H9 (cell line): ENCODE measurements at regions not wholly inside any gene's neighbourhood (a gene's known extent, or its start where the extent isn't known, plus 50 kb on each side); places are given as distances from the start of the nearest gene placed in this dataset.

Experiments
- DNase-seq: peaks from one replicate; pipeline ENCODE4 v3.0.0-alpha.2; 2017
- H2AFZ ChIP-seq: one replicate; pipeline ENCODE4 v1.6.1; 2013; ENCODE audit warnings: mild to moderate bottlenecking, low read length, control low read depth, moderate library complexity
- H2AK5ac ChIP-seq: 2 replicates; pipeline ENCODE4 v1.6.1; 2013; ENCODE audit warnings: low read length, control low read depth, mixed read lengths; ENCODE audit not compliant: insufficient read length
- H2BK120ac ChIP-seq: one replicate; pipeline ENCODE4 v1.6.1; 2013; ENCODE audit warnings: low read depth, mild to moderate bottlenecking, low read length, control low read depth, inconsistent platforms; ENCODE audit not compliant: poor library complexity, severe bottlenecking
- H2BK12ac ChIP-seq: 2 replicates; pipeline ENCODE4 v1.6.1; 2013; ENCODE audit warnings: low read length, control low read depth, mixed read lengths, low read depth; ENCODE audit not compliant: insufficient read length
- H2BK15ac ChIP-seq: 2 replicates; pipeline ENCODE4 v1.6.1; 2013; ENCODE audit warnings: low read depth, low read length, control low read depth
- H2BK20ac ChIP-seq: one replicate; pipeline ENCODE4 v1.6.1; 2013; ENCODE audit warnings: low read depth, mild to moderate bottlenecking, low read length, control low read depth, inconsistent platforms; ENCODE audit not compliant: poor library complexity, severe bottlenecking
- H2BK5ac ChIP-seq: 2 replicates; pipeline ENCODE4 v1.6.1; 2013; ENCODE audit warnings: low read length, control low read depth, mixed read lengths; ENCODE audit not compliant: insufficient read length
- H3K14ac ChIP-seq: 2 replicates; pipeline ENCODE4 v1.6.1; 2013; ENCODE audit warnings: low read length, control low read depth; ENCODE audit not compliant: insufficient read depth
- H3K18ac ChIP-seq: 2 replicates; pipeline ENCODE4 v1.6.1; 2013; ENCODE audit warnings: low read depth, mild to moderate bottlenecking, mixed read lengths, low read length, control low read depth; ENCODE audit not compliant: insufficient read length
- H3K23ac ChIP-seq: 2 replicates; pipeline ENCODE4 v1.6.1; 2013; ENCODE audit warnings: low read length, control low read depth, mixed read lengths, low read depth; ENCODE audit not compliant: insufficient read length
- H3K23me2 ChIP-seq: 2 replicates; pipeline ENCODE4 v1.6.1; 2013; ENCODE audit warnings: low read depth, mild to moderate bottlenecking, mixed read lengths, low read length, control low read depth; ENCODE audit not compliant: insufficient read length, poor library complexity, severe bottlenecking
- H3K27ac ChIP-seq: 2 replicates; pipeline ENCODE4 v1.5.1; 2013; ENCODE audit warnings: low read length, control low read depth, mixed read lengths, low read depth; ENCODE audit not compliant: insufficient read length
- H3K27me3 ChIP-seq: 2 replicates; pipeline ENCODE4 v1.6.1; 2013; ENCODE audit warnings: low read length, control low read depth, inconsistent platforms; ENCODE audit not compliant: insufficient read depth
- H3K4ac ChIP-seq: 2 replicates; pipeline ENCODE4 v1.6.1; 2013; ENCODE audit warnings: low read depth, mild to moderate bottlenecking, control low read depth, inconsistent platforms, low read length, moderate library complexity
- H3K4me1 ChIP-seq: 2 replicates; pipeline ENCODE4 v1.6.1; 2013; ENCODE audit warnings: low read length, control low read depth, inconsistent platforms; ENCODE audit not compliant: insufficient read depth
- H3K4me2 ChIP-seq: 2 replicates; pipeline ENCODE4 v1.6.1; 2013; ENCODE audit warnings: low read length, control low read depth, mixed read lengths; ENCODE audit not compliant: insufficient read length, insufficient read depth
- H3K56ac ChIP-seq: 2 replicates; pipeline ENCODE4 v1.6.1; 2013; ENCODE audit warnings: low read depth, mild to moderate bottlenecking, mixed read lengths, low read length, control low read depth; ENCODE audit not compliant: insufficient read length
- H3K79me1 ChIP-seq: 2 replicates; pipeline ENCODE4 v1.6.1; 2013; ENCODE audit warnings: low read depth, mild to moderate bottlenecking, moderate library complexity, low read length, control low read depth, inconsistent platforms; ENCODE audit not compliant: insufficient read depth, poor library complexity, severe bottlenecking
- H3K79me2 ChIP-seq: 2 replicates; pipeline ENCODE4 v1.6.1; 2013; ENCODE audit warnings: low read length, control low read depth, inconsistent platforms; ENCODE audit not compliant: insufficient read depth
- H3K9ac ChIP-seq: 2 replicates; pipeline ENCODE4 v1.6.1; 2013; ENCODE audit warnings: low read length, control low read depth, mixed read lengths; ENCODE audit not compliant: insufficient read length; ENCODE audit errors: extremely low read depth
- H3K9me3 ChIP-seq: one replicate; pipeline ENCODE4 v1.6.1; 2013; ENCODE audit warnings: low read depth, low read length, inconsistent platforms; ENCODE audit not compliant: control insufficient read depth
- H3T11ph ChIP-seq: one replicate; pipeline ENCODE4 v1.6.1; 2013; ENCODE audit warnings: mild to moderate bottlenecking, low read length, control low read depth, inconsistent platforms
- H4K20me1 ChIP-seq: one replicate; pipeline ENCODE4 v1.6.1; 2013; ENCODE audit not compliant: control insufficient read depth, insufficient read length, insufficient read depth
- H4K5ac ChIP-seq: 2 replicates; pipeline ENCODE4 v1.6.1; 2013; ENCODE audit warnings: low read depth, mild to moderate bottlenecking, mixed read lengths, low read length, control low read depth; ENCODE audit not compliant: insufficient read length
- H4K8ac ChIP-seq: replicated peaks from 2 replicates; pipeline ENCODE4 v1.6.1; 2013; ENCODE audit warnings: low read length, control low read depth, mixed read lengths, low read depth; ENCODE audit not compliant: insufficient read length
- H4K91ac ChIP-seq: 2 replicates; pipeline ENCODE4 v1.6.1; 2013; ENCODE audit warnings: low read depth, mild to moderate bottlenecking, moderate library complexity, mixed read lengths, low read length, control low read depth; ENCODE audit not compliant: insufficient read length
- H3K27ac Mint-ChIP-seq, 3 experiments: 2 replicates in 2 of 3; 3 replicates in 1 of 3; pipeline ENCODE4 v1.8.0; 2020 to 2021; ENCODE audit warnings: mixed read lengths in 3 of 3, mild to moderate bottlenecking in 1 of 3, moderate library complexity in 1 of 3
- H3K27me3 Mint-ChIP-seq: 2 replicates; pipeline ENCODE4 v1.8.0; 2021; ENCODE audit warnings: low read depth, mild to moderate bottlenecking, moderate library complexity, mixed read lengths
- H3K36me3 Mint-ChIP-seq, 3 experiments: 2 replicates in 2 of 3; 3 replicates in 1 of 3; pipeline ENCODE4 v1.8.0; 2020 to 2021; ENCODE audit warnings: low read depth in 3 of 3, mixed read lengths in 3 of 3; ENCODE audit not compliant: insufficient read depth in 1 of 3
- H3K4me1 Mint-ChIP-seq, 2 experiments: 2 replicates each; pipeline ENCODE4 v1.8.0; 2020; ENCODE audit warnings: mixed read lengths in 2 of 2
- H3K4me3 Mint-ChIP-seq, 2 experiments: 2 replicates in 1 of 2; 3 replicates in 1 of 2; pipeline ENCODE4 v1.8.0; 2020 to 2021; ENCODE audit warnings: mild to moderate bottlenecking in 2 of 2, mixed read lengths in 2 of 2, moderate library complexity in 1 of 2
- H3K9me3 Mint-ChIP-seq, 2 experiments: 2 replicates in 1 of 2; 3 replicates in 1 of 2; pipeline ENCODE4 v1.8.0; 2020; ENCODE audit warnings: mild to moderate bottlenecking in 2 of 2, mixed read lengths in 2 of 2, moderate library complexity in 1 of 2
- WGBS: extraction: QIAGEN DNeasy Blood & Tissue Kit; methylation state at CpG from one replicate; pipeline ENCODE4 v1.1.7; 2013; ENCODE audit warnings: missing lambda C conversion rate, low lambda C conversion rate, mixed read lengths; ENCODE audit not compliant: insufficient read length; ENCODE audit errors: extremely low coverage; 5-methylcytosine and 5-hydroxymethylcytosine counted together
- TF ChIP-seq, protein P1 (sequence below): fragments of 200-600 bp; sonication (generic); conservative IDR thresholded peaks from 3 replicates; pipeline ENCODE4 v1.8.0; 2021; ENCODE audit warnings: antibody characterized with exemption, mild to moderate bottlenecking

DNA sequence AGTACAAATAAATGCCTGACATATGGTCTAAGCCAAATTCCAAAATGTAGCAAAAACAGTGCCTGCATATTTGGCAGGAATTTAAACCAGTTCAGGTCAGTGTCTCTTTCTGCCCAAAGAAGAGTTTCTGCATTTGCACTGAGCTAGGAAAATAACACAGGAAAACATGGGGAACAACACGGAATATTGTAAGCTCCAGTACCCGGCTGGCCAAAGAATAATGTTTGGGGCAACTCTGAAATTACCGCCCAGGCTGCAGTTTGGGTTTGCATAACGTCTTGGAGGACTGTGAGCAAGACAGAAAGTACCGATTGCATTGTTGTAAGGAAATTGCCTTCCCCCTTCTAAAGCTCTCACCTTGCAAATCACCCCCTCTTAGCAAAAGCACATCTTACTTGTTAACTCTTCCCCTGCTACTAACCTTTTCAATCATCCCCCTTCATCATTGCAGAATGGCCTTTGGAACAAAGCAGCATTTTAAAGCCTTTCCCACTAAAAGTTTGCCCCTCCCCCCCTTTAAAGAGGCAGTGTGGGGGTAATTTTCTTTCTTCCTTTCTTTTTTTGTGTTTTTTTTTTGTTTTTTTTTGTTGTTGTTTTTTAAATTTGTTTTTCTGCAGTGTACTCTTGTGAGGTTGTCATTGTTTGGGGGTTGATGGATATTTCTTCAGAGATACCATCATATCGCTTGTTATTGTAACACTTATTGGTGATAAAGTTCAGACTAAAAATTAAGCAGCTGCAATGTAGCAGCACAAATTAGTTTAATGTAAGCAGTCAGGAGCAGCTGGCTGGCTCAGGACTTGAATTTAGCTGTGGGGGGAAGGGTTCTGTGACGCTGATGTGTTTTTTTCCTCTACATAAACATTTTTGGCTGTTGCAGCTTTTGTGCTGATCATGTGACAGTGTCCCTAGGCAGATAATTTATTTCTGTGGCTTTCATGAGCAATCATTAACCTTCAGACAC, 100.0 kb upstream of the CITED2 start:
- peaks cover 59 to 61% of the 10 kb centered on the region in 2 experiments for H3K4me1 Mint-ChIP-seq
- peak overlapping the region; percentile 28 for H3K9ac ChIP-seq

More for the DNA sequence above, 100.0 kb upstream of the CITED2 start:
- Histone ChIP-seq H3T11ph (no peak overlapping the region), H4K5ac (no peak overlapping the region), H3K27me3 (no peaks in the 10 kb centered on the region), H3K4me1 (peaks cover 9% of the 10 kb centered on the region; the same call in 1 of the 2 replicates), H3K79me2 (no peaks in the 10 kb centered on the region), H3K18ac (no peak overlapping the region), H3K4me2 (peak overlapping the region; percentile 36), H4K20me1 (no peaks in the 10 kb centered on the region), H3K56ac (no peak overlapping the region), H2BK15ac (no peak overlapping the region), H3K9me3 (no peaks in the 10 kb centered on the region), H3K23ac (no peak overlapping the region), H2BK20ac (no peak overlapping the region), H3K79me1 (no peaks in the 10 kb centered on the region), H3K23me2 (no peaks in the 10 kb centered on the region), H2AFZ (no peak overlapping the region), H4K8ac (no peak overlapping the region), H2BK5ac (no peak overlapping the region), H2BK120ac (no peak overlapping the region), H2BK12ac (no peak overlapping the region), H4K91ac (no peak overlapping the region), H3K4ac (no peak overlapping the region), H3K14ac (peak overlapping the region; percentile 24; the same call in 1 of the 2 replicates), H3K27ac (peak overlapping the region; percentile 70), H2AK5ac (no peak overlapping the region)
- H3K27ac Mint-ChIP-seq: peak overlapping the region; percentile 49 to 96 (median 96)
- WGBS: no CpG with 5 or more reads among the region's 7 CpGs
- no peaks in the 10 kb centered on the region; a peak in 1 of 7 replicates for H3K36me3 Mint-ChIP-seq
- no peaks in the 10 kb centered on the region for H3K27me3 Mint-ChIP-seq
- no peak for DNase-seq
- TF ChIP-seq, protein P1, sequence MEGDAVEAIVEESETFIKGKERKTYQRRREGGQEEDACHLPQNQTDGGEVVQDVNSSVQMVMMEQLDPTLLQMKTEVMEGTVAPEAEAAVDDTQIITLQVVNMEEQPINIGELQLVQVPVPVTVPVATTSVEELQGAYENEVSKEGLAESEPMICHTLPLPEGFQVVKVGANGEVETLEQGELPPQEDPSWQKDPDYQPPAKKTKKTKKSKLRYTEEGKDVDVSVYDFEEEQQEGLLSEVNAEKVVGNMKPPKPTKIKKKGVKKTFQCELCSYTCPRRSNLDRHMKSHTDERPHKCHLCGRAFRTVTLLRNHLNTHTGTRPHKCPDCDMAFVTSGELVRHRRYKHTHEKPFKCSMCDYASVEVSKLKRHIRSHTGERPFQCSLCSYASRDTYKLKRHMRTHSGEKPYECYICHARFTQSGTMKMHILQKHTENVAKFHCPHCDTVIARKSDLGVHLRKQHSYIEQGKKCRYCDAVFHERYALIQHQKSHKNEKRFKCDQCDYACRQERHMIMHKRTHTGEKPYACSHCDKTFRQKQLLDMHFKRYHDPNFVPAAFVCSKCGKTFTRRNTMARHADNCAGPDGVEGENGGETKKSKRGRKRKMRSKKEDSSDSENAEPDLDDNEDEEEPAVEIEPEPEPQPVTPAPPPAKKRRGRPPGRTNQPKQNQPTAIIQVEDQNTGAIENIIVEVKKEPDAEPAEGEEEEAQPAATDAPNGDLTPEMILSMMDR: no peak
- no peaks in the 10 kb centered on the region for H3K9me3 Mint-ChIP-seq
- peak overlapping the region in 1 of 2 experiments; percentile 64; a peak in 4 of 5 replicates for H3K4me3 Mint-ChIP-seq
